ENCODE measurements at regions not wholly inside any gene's neighbourhood (a gene's known extent, or its start where the extent isn't known, plus 50 kb on each side); places are given as distances from the start of the nearest gene placed in this dataset.

DNA sequence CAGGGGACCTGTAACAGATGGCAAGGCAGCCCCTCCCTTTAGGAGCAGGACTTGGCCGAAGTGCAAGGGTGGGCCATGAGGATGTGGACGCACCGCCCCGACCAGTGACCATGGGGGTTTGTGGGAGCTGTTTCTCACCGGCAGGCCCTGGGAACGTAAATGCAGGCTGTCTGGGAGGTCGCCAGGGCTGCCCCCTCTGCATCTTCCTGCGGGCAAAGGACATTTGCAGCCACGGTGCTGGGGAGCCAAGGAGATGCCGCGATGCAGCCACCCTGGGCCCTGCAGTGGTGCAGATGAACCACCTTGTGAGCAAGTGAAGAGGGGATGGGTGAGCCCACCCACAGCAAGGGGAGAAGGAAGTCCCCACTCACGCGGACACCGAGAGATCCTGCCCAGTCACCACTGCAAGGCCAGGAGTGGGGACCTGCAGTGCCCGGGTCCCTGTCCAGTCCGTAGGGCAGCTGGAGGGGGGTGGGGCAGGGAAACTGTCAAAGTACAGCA, 121.1 kb downstream of the SIK1 start:
- 91% methylated on average over 15 of the region's 16 CpGs for WGBS (ENCODE audit: low lambda C conversion rate, missing lambda C conversion rate)
- TF ChIP-seq CTCF (IDR thresholded peaks at IDR 0.05; ENCODE audit: poor library complexity): no peak
- TF ChIP-seq EZH2 (IDR thresholded peaks at IDR 0.05; ENCODE audit: borderline replicate concordance): no peak
- no peak for TF ChIP-seq EZH2phosphoT487 (IDR thresholded peaks at IDR 0.05; ENCODE audit: low read depth, severe bottlenecking, unreplicated experiment)
- no peak overlapping the region for H3K27ac ChIP-seq
- no peaks in the 10 kb centered on the region for H3K79me2 ChIP-seq
- no peaks in the 10 kb centered on the region for H4K20me1 ChIP-seq (ENCODE audit: insufficient read depth, poor library complexity, severe bottlenecking)
- H3K36me3 ChIP-seq (replicated peaks; ENCODE audit: insufficient read depth, low read depth): no peaks in the 10 kb centered on the region
- no peaks in the 10 kb centered on the region for H3K27me3 ChIP-seq
- no peak overlapping the region for H3K4me2 ChIP-seq
- H3K4me3 ChIP-seq: no peak overlapping the region
- H2AFZ ChIP-seq: no peak overlapping the region
- H3K9me2 ChIP-seq (replicated peaks; ENCODE audit: insufficient read depth): no peaks in the 10 kb centered on the region
- H3K4me1 ChIP-seq (ENCODE audit: insufficient read depth): peaks cover 22% of the 10 kb centered on the region
- DNase-seq (ENCODE audit: low spot score): no peak
- H3K9me3 ChIP-seq (ENCODE audit: low read depth): no peaks in the 10 kb centered on the region

DNA sequence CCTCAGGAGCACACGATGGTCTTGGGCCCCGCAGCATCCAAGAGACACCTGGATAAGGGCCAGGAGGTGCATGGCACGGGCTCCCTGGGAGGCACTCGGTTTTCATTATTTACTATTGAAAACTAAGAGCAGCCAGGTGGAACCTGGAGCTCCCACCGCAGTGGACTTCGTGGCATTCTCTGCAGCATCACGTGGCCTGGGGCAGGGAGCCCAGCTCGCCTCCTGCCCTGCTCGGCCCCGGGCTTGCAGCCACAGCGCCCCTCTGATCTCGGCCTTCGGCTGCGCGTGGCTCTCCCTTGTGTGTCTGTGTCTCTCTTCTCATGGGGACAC, 121.6 kb downstream of the SIK1 start:
- TF ChIP-seq CTCF (IDR thresholded peaks at IDR 0.05; ENCODE audit: poor library complexity) (no peak), EZH2 (IDR thresholded peaks at IDR 0.05; ENCODE audit: borderline replicate concordance) (no peak), EZH2phosphoT487 (IDR thresholded peaks at IDR 0.05; ENCODE audit: low read depth, severe bottlenecking, unreplicated experiment) (no peak)
- Histone ChIP-seq H4K20me1 (ENCODE audit: insufficient read depth, poor library complexity, severe bottlenecking) (no peaks in the 10 kb centered on the region), H3K9me3 (ENCODE audit: low read depth) (no peaks in the 10 kb centered on the region), H3K79me2 (no peaks in the 10 kb centered on the region), H3K4me3 (no peak overlapping the region), H3K36me3 (replicated peaks; ENCODE audit: insufficient read depth, low read depth) (no peaks in the 10 kb centered on the region), H3K4me2 (no peak overlapping the region), H3K27ac (no peak overlapping the region), H3K4me1 (ENCODE audit: insufficient read depth) (peaks cover 17% of the 10 kb centered on the region), H3K9me2 (replicated peaks; ENCODE audit: insufficient read depth) (no peaks in the 10 kb centered on the region), H2AFZ (no peak overlapping the region), H3K27me3 (no peaks in the 10 kb centered on the region)
- 93% methylated on average over 15 of the region's 15 CpGs for WGBS (ENCODE audit: low lambda C conversion rate, missing lambda C conversion rate)
- no peak for DNase-seq (ENCODE audit: low spot score)

- no peaks in the 10 kb centered on the region for H3K9me2 ChIP-seq (replicated peaks; ENCODE audit: insufficient read depth)
- no peak for TF ChIP-seq EZH2 (IDR thresholded peaks at IDR 0.05; ENCODE audit: borderline replicate concordance)
- no peak for TF ChIP-seq CTCF (IDR thresholded peaks at IDR 0.05; ENCODE audit: poor library complexity)
- TF ChIP-seq EZH2phosphoT487 (IDR thresholded peaks at IDR 0.05; ENCODE audit: low read depth, severe bottlenecking, unreplicated experiment): no peak
- no peaks in the 10 kb centered on the region for H4K20me1 ChIP-seq (ENCODE audit: insufficient read depth, poor library complexity, severe bottlenecking)
- H3K27ac ChIP-seq: no peak overlapping the region
- H3K4me2 ChIP-seq: no peak overlapping the region
- H3K27me3 ChIP-seq: no peaks in the 10 kb centered on the region
- WGBS (ENCODE audit: low lambda C conversion rate, missing lambda C conversion rate): 94% methylated on average over 23 of the region's 23 CpGs
- H3K4me1 ChIP-seq (ENCODE audit: insufficient read depth): peaks cover 15% of the 10 kb centered on the region
- no peak for DNase-seq (ENCODE audit: low spot score)
- H3K9me3 ChIP-seq (ENCODE audit: low read depth): no peaks in the 10 kb centered on the region
- H3K4me3 ChIP-seq: no peak overlapping the region
- no peak overlapping the region for H2AFZ ChIP-seq
- H3K36me3 ChIP-seq (replicated peaks; ENCODE audit: insufficient read depth, low read depth): no peaks in the 10 kb centered on the region
- H3K79me2 ChIP-seq: no peaks in the 10 kb centered on the region
Observed at GRCh38 chr21:43304621-43305335, 122.2 kb downstream of the SIK1 start.
